Astrocyte (in vitro differentiated cells and primary cell): ENCODE measurements at regions not wholly inside any gene's neighbourhood (a gene's known extent, or its start where the extent isn't known, plus 50 kb on each side); places are given as distances from the start of the nearest gene placed in this dataset.

Experiments used
- DNase-seq: peaks from one replicate; pipeline ENCODE4 v3.0.0-alpha.2; 2010; ENCODE audit warnings: low read depth
- FAIRE-seq: peaks from 2 replicates; lab custom pipeline; 2011; peaks lifted over from hg19 to GRCh38; lab: Jason Lieb, UNC
- H2AFZ ChIP-seq: 2 replicates; pipeline ENCODE4 v1.6.0; 2012; ENCODE audit warnings: low read depth, low read length, inconsistent platforms
- H3K27ac ChIP-seq: 2 replicates; pipeline ENCODE4 v1.5.1; 2011; ENCODE audit warnings: low read depth, low read length, inconsistent platforms
- H3K27me3 ChIP-seq: 2 replicates; pipeline ENCODE4 v1.6.0; 2011; ENCODE audit warnings: low read length, inconsistent platforms; ENCODE audit not compliant: insufficient read depth
- H3K36me3 ChIP-seq: 2 replicates; pipeline ENCODE4 v1.5.1; 2011; ENCODE audit warnings: low read length, inconsistent platforms; ENCODE audit not compliant: insufficient read depth
- H3K4me1 ChIP-seq: 2 replicates; pipeline ENCODE4 v1.5.1; 2011; ENCODE audit warnings: low read length, inconsistent platforms; ENCODE audit not compliant: insufficient read depth
- H3K4me2 ChIP-seq: 2 replicates; pipeline ENCODE4 v1.6.0; 2012; ENCODE audit warnings: low read length, inconsistent platforms
- H3K4me3 ChIP-seq: 2 replicates; pipeline ENCODE4 v1.5.1; 2011; ENCODE audit warnings: low read depth, mild to moderate bottlenecking, low read length, inconsistent platforms; ENCODE audit not compliant: insufficient read depth
- H3K79me2 ChIP-seq: 2 replicates; pipeline ENCODE4 v1.6.0; 2012; ENCODE audit warnings: mild to moderate bottlenecking, low read length, inconsistent platforms; ENCODE audit not compliant: insufficient read depth
- H3K9ac ChIP-seq: 2 replicates; pipeline ENCODE4 v1.6.0; 2012; ENCODE audit warnings: mild to moderate bottlenecking, low read length, inconsistent platforms
- H3K9me3 ChIP-seq: 2 replicates; pipeline ENCODE4 v1.5.1; 2012; ENCODE audit warnings: low read depth, mild to moderate bottlenecking, low read length, inconsistent platforms; ENCODE audit not compliant: insufficient read depth
- H4K20me1 ChIP-seq: 2 replicates; pipeline ENCODE4 v1.6.0; 2012; ENCODE audit warnings: low read length, inconsistent platforms; ENCODE audit not compliant: insufficient read depth
- H3K27ac Mint-ChIP-seq: one replicate; pipeline ENCODE4 v1.8.0; 2021; ENCODE audit warnings: mild to moderate bottlenecking, mixed read lengths; ENCODE audit not compliant: unreplicated experiment
- H3K27me3 Mint-ChIP-seq: one replicate; pipeline ENCODE4 v1.8.0; 2021; ENCODE audit warnings: low read depth, mixed read lengths; ENCODE audit not compliant: unreplicated experiment
- H3K36me3 Mint-ChIP-seq: one replicate; pipeline ENCODE4 v1.8.0; 2021; ENCODE audit warnings: low read depth, mixed read lengths; ENCODE audit not compliant: unreplicated experiment
- H3K4me1 Mint-ChIP-seq: one replicate; pipeline ENCODE4 v1.8.0; 2021; ENCODE audit warnings: low read depth, mixed read lengths; ENCODE audit not compliant: unreplicated experiment
- H3K4me3 Mint-ChIP-seq: one replicate; pipeline ENCODE4 v1.8.0; 2021; ENCODE audit warnings: mild to moderate bottlenecking, moderate library complexity, mixed read lengths; ENCODE audit not compliant: unreplicated experiment
- H3K9me3 Mint-ChIP-seq: one replicate; pipeline ENCODE4 v1.8.0; 2021; ENCODE audit warnings: mild to moderate bottlenecking, mixed read lengths; ENCODE audit not compliant: unreplicated experiment
- EZH2 ChIP-seq: IDR thresholded peaks from 2 replicates; pipeline ENCODE4 v1.6.1; 2012; ENCODE audit warnings: mild to moderate bottlenecking, low read length, inconsistent platforms; ENCODE audit not compliant: insufficient read depth
- TF ChIP-seq, protein P1 (sequence below): IDR thresholded peaks from 2 replicates; pipeline ENCODE4 v1.5.1; 2011; ENCODE audit warnings: low read depth, mild to moderate bottlenecking, inconsistent platforms, low read length, moderate library complexity; ENCODE audit not compliant: insufficient read depth

DNA sequence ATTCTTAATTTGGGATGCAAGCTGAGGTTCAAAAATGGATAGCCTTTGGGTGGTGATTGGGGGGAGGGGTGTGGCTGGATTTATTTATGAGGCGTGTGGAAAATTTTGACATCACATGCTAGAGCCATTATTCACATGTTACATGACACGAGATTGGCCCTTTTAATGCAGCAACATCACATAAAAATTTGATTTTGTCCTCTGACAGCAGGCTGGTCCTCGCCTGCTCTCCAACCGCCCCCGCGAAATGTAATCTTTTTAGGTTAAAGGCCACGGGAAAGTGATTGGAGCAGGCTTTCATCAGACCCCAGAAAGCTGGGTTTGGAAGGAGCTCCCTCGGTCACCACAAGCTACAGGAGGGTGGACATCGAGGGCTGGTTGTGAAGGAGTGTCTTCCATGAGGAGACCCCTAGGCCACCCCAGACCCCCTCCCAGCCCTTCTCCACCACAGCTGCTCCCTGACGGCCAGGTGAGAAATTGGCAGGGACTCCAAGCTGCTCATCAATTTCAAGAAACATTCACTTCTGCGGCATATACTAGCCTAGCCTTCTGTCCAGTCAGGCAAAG, 502.7 kb upstream of the PSMD7 start:
- H3K36me3 Mint-ChIP-seq = no peaks in the 10 kb centered on the region
- TF ChIP-seq EZH2 = no peak
- TF ChIP-seq, protein P1, sequence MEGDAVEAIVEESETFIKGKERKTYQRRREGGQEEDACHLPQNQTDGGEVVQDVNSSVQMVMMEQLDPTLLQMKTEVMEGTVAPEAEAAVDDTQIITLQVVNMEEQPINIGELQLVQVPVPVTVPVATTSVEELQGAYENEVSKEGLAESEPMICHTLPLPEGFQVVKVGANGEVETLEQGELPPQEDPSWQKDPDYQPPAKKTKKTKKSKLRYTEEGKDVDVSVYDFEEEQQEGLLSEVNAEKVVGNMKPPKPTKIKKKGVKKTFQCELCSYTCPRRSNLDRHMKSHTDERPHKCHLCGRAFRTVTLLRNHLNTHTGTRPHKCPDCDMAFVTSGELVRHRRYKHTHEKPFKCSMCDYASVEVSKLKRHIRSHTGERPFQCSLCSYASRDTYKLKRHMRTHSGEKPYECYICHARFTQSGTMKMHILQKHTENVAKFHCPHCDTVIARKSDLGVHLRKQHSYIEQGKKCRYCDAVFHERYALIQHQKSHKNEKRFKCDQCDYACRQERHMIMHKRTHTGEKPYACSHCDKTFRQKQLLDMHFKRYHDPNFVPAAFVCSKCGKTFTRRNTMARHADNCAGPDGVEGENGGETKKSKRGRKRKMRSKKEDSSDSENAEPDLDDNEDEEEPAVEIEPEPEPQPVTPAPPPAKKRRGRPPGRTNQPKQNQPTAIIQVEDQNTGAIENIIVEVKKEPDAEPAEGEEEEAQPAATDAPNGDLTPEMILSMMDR = no peak
- Histone ChIP-seq H3K79me2 (no peaks in the 10 kb centered on the region), H3K4me3 (no peak overlapping the region), H3K4me2 (no peak overlapping the region), H3K4me1 (no peaks in the 10 kb centered on the region), H3K27me3 (no peaks in the 10 kb centered on the region), H3K9ac (no peak overlapping the region), H4K20me1 (no peaks in the 10 kb centered on the region), H3K9me3 (no peaks in the 10 kb centered on the region), H3K27ac (no peak overlapping the region), H2AFZ (no peak overlapping the region), H3K36me3 (no peaks in the 10 kb centered on the region)
- H3K27me3 Mint-ChIP-seq = peaks cover 15% of the 10 kb centered on the region
- no peak for DNase-seq
- H3K4me1 Mint-ChIP-seq = peaks cover 4% of the 10 kb centered on the region
- no peaks in the 10 kb centered on the region for H3K9me3 Mint-ChIP-seq
- H3K27ac Mint-ChIP-seq = no peak overlapping the region
- no peak overlapping the region for H3K4me3 Mint-ChIP-seq
- no peak for FAIRE-seq

DNA sequence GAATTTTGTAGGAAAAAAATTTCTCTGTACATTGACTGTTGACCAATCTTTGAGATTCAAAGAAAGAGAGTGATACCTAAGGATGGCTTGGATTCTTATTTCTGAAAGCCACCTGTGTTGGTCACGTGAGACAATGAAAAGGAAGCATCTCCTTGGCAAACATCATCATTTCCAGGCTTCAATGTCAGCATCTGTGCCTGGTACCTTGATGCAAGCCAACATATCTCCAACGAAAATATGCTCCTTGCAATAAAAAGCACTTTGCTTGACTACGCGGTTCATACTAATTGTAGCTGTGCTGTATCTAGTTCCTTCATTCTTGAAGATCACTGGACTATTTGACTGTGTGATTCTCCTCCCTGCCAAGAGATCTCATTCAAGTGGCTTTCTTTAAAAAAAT, 503.4 kb upstream of the PSMD7 start:
- H3K27ac ChIP-seq = no peak overlapping the region
- H3K27ac Mint-ChIP-seq = no peak overlapping the region
- H2AFZ ChIP-seq = no peak overlapping the region
- no peak overlapping the region for H3K4me2 ChIP-seq
- no peaks in the 10 kb centered on the region for H3K4me1 ChIP-seq
- no peaks in the 10 kb centered on the region for H3K27me3 ChIP-seq
- H3K9ac ChIP-seq = no peak overlapping the region
- no peak for TF ChIP-seq EZH2
- TF ChIP-seq, protein P1 = no peak
- no peaks in the 10 kb centered on the region for H3K9me3 Mint-ChIP-seq
- H3K4me3 Mint-ChIP-seq = no peak overlapping the region
- no peaks in the 10 kb centered on the region for H3K36me3 ChIP-seq
- no peak for DNase-seq
- H3K27me3 Mint-ChIP-seq = peaks cover 15% of the 10 kb centered on the region
- peaks cover 4% of the 10 kb centered on the region for H3K4me1 Mint-ChIP-seq
- H3K79me2 ChIP-seq = no peaks in the 10 kb centered on the region
- H3K4me3 ChIP-seq = no peak overlapping the region
- H4K20me1 ChIP-seq = no peaks in the 10 kb centered on the region
- FAIRE-seq = no peak
- H3K9me3 ChIP-seq = no peaks in the 10 kb centered on the region
- no peaks in the 10 kb centered on the region for H3K36me3 Mint-ChIP-seq

DNA sequence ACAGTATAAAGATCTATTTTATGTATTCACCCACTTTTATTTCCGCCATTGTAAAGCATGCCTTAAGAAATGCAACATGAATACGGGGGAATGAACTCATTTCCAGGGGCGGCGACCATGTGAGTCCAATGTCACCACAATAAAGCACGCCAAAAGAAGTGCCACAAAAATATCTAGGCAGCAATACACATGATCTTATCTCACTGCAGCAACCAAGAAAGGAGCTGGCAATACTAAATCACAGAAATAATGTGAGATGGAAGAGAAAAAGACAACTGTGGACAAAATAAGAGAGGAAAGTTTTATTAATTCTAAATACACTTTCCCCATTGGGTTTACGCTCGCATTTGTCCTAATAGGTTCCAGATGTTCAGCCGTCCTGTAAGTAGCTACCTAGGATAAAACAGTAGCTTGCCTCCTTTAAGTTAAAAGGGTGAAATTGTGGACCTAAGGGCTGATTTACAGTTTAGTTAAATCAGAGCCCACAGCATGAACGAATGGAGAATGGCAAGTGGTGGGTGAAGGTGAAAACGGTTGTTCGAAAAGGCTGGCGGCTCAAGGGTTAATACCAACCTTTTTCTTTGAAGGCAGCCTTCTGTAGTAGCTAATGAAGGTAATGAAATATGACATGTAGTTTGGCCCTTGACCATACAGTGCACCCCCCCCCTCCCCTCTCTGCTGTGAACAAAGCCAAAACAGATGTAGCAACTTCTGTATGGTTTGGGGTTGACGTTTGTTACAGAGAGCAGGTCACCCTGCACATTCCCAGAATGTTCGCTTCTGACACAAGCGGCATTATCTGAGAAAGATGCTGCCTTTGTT, 504.2 kb upstream of the PSMD7 start:
- no peaks in the 10 kb centered on the region for H3K36me3 ChIP-seq
- H3K27me3 ChIP-seq = no peaks in the 10 kb centered on the region
- DNase-seq (no peak), FAIRE-seq (no peak)
- H4K20me1 ChIP-seq = no peaks in the 10 kb centered on the region
- Mint-ChIP-seq H3K9me3 (no peaks in the 10 kb centered on the region), H3K27me3 (peaks cover 15% of the 10 kb centered on the region), H3K4me1 (peaks cover 3% of the 10 kb centered on the region), H3K4me3 (no peak overlapping the region), H3K27ac (no peak overlapping the region), H3K36me3 (no peaks in the 10 kb centered on the region)
- no peak overlapping the region for H3K27ac ChIP-seq
- no peak for TF ChIP-seq EZH2
- TF ChIP-seq, protein P1 = no peak
- no peak overlapping the region for H2AFZ ChIP-seq
- no peaks in the 10 kb centered on the region for H3K9me3 ChIP-seq
- no peak overlapping the region for H3K4me3 ChIP-seq
- no peak overlapping the region for H3K9ac ChIP-seq
- H3K4me2 ChIP-seq = no peak overlapping the region
- H3K79me2 ChIP-seq = no peaks in the 10 kb centered on the region
- no peaks in the 10 kb centered on the region for H3K4me1 ChIP-seq
